ENCODE measurements at regions not wholly inside any gene's neighbourhood (a gene's known extent, or its start where the extent isn't known, plus 50 kb on each side); places are given as distances from the start of the nearest gene placed in this dataset.

DNA sequence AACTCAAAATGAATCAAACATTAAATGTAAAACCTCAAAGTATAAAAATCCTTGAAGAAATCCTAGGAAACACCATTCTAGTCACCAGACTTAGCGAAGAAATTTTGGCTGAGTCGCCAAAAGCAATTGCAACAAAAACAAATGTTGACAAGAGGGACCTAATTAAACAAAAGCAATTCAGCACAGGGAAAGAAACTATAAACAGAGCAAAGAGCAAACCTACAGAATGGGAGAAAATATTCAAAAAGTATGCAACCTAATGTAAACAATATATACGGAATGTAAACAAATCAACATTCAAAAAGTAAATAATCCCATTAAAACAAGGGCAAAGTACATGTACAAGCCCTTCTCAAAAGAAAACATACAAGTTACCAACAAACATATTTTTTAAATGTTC lies 974.7 kb downstream of the TRAM1L1 start (continued):
- TF ChIP-seq ZNF462 (CRISPR knock-in tag; IDR thresholded peaks at IDR 0.05), result no peak
- no peak for TF ChIP-seq POLR2AphosphoS5 (IDR thresholded peaks at IDR 0.05; ENCODE audit: low read depth)
- TF ChIP-seq CREB1 (CRISPR knock-in tag; IDR thresholded peaks at IDR 0.05; ENCODE audit: low read depth), result no peak
- no peak for TF ChIP-seq ZNF331 (CRISPR knock-in tag; IDR thresholded peaks at IDR 0.05; ENCODE audit: low read depth)
- TF ChIP-seq, protein P1, sequence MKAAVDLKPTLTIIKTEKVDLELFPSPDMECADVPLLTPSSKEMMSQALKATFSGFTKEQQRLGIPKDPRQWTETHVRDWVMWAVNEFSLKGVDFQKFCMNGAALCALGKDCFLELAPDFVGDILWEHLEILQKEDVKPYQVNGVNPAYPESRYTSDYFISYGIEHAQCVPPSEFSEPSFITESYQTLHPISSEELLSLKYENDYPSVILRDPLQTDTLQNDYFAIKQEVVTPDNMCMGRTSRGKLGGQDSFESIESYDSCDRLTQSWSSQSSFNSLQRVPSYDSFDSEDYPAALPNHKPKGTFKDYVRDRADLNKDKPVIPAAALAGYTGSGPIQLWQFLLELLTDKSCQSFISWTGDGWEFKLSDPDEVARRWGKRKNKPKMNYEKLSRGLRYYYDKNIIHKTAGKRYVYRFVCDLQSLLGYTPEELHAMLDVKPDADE (IDR thresholded peaks at IDR 0.05), result no peak
- no peak for TF ChIP-seq JUNB (IDR thresholded peaks at IDR 0.05; ENCODE audit: unreplicated experiment)
- TF ChIP-seq CTCF (conservative IDR thresholded peaks at IDR 0.05; ENCODE audit: low read depth in 2 of 2), result no peak
- TF ChIP-seq EZH2 (IDR thresholded peaks at IDR 0.05; ENCODE audit: low read depth, unreplicated experiment), result no peak

Measured in GM23338 (cell line).